Ureter (tissue), 1 donor: ENCODE measurements at regions not wholly inside any gene's neighbourhood (a gene's known extent, or its start where the extent isn't known, plus 50 kb on each side); places are given as distances from the start of the nearest gene placed in this dataset.

Experiments
- DNase-seq: peaks from one replicate; pipeline ENCODE4 v3.0.0-alpha.2; 2020; ENCODE audit warnings: low spot score
- donor health status: DM: yes; HTN: yes; CAD: no.

DNA sequence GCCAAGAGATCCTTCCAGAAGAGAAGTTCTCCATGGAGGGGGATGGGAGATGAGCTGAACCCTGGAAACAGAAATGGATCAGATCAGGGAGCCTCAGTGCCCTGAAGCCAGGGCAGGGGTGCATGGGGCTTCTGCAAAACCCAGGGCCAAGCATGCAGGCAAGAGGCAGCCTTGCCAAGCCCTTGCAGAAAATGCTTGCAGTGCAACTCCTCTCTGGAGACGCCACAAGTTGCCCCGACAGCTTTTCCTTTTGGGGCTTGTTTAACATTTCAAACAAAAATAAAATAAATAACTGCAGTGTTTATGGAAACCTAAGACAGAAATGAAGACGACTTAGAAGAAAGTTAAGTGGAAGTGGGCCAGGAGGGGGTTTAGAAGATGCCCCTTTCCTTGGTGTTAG lies 177.5 kb upstream of the TNP1 start:
- no peak for DNase-seq

DNA sequence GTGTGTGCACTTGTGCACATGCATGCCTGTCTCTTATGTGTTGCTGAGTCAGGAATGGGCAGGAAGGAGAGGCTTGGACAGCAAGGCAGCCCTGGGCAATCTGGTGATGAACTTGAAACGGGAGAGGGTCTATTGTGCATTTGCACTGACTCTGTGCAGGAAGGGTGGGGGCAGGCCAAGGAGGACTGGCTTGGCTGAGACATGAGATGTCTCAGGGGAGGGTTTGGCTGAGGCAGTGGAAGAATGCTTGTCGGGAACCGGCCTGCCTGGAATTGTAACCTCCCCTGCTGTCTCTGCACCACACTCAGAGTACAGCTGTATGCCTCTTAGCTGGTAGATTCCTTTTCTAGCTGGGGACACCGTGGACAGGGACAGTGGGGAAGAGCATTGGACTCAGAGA lies 176.1 kb upstream of the TNP1 start:
- DNase-seq, result peak; percentile 58

DNA sequence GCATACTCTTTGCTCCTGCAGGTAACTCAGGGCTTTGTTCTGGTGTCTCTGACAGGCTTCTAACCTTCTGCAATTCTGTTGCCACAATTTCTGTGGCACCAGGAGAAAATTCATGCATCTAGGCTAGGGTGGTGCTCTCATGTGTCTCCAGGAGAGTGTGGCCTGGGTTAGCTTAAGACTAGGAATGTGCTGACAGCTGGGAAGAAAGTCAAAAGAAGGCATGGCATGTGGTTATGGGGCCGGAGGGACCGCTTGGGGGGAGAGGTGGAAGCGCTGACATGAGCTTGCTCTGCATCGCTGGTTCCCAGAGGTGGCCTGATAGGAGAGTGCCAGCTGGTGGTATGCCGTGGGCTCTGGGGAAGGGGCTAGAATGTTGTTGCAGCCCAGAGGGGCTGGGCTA lies 173.3 kb upstream of the TNP1 start:
- DNase-seq, result no peak

DNA sequence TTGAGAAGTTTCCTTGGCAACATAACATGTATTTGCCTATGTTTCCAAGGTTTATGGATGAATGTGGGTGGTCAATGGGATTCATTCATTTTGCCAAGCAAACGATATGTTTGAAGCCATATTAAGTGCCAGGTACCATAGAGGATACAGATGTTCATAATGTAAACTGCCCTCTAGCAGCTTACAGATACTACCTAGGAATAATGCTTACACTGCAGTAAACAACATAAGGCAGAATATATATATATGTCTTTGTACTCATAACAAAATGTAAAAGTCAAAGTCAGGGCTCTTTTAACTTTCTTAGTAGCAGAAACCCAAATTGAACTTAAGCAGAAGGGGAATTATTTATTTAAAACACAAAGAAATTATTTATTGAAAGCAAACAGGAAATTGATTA lies 171.6 kb upstream of the TNP1 start:
- DNase-seq, result no peak

DNA sequence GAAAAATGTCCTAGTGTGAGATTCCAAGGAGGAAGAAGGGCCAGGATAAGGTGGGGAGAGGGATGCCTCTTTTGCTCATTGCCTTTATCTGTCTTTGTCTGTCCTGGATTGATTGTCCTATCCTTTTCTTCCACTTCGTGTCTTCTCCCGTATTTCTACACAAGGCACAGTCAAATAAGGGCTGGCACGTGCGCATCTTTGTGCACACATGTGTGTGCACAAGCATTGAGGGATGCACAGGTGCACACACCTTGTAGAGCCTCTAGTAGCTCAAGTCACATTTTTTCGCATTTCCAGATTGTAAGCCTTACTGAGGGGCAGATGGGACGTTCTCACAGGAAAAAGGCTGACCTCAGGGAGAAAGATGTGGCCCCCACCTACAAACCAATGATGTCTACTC lies 170.2 kb upstream of the TNP1 start:
- DNase-seq, result no peak

DNA sequence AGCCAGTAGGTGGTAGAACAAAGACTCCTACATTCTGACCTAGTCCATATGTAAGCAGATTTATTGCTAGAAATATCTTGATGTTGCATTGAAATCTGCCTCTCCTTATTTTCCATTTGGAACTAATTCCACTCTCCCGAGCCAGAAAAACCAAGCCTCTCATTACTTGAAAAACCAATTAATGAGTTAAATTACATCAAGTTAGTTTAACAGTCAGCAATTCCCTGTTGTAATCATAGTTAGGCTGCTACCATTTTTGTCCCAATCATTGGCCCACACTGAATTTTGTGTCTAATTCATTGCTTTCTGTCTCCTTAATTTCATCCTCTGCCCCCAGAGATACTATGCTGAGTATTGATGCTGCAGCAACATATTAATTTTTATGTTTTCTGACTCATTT lies 168.3 kb upstream of the TNP1 start:
- DNase-seq, result no peak

DNA sequence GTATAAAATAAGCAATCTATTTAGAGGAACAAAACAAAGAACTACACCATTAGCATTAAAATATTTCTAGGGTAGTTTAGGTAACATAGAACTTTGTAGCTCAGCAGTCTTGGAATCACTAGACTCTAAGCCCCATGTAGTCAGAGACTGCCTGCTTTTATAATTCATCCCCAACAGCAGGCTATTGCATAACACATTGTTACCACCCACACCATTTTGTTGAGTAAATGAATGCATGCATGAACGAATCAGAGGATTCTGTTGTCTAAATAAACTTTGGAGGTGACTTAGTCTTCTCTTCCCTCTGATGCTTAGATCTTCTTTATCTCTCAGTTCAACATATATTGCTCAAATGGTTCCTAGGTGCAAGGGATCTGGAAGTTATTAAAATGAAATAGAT lies 167.6 kb upstream of the TNP1 start:
- DNase-seq, result no peak

DNA sequence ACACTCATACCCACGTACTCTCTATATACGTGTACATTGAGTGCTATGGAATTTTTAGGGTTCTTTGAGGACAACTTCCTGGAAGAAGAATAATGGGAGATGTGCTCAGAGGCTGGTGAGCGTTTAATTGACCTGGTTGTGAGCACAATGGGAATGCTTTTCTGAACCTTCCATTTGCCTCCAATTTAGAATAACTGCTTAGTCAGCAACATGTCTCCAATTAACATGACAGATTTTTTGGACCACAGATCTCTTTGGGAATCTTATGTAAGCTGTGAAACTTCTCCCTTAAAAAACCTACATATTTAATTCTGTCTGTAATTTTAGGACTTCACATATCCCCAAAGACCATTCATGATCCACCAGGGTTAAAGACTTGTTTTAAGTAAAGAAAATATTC lies 166.7 kb upstream of the TNP1 start:
- no peak for DNase-seq

DNA sequence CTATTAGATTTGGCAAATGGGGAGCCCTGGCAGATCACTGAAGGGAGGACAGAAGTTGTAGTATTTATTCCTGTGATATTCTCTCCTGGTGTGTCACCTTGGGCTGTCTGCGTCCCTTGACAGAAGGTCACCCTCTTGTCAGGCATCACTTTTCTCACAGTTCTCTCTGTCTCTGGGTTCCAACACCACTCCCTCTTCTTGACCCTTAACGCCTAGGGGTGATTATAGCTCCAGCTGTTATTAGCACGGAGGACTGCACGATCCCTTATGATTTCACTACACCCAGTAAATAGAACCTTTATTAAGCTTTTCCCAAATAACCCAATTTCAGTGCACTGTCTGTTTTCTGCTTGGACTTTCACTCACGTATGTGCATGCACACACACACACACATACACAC lies 166.3 kb upstream of the TNP1 start:
- DNase-seq, result no peak

DNA sequence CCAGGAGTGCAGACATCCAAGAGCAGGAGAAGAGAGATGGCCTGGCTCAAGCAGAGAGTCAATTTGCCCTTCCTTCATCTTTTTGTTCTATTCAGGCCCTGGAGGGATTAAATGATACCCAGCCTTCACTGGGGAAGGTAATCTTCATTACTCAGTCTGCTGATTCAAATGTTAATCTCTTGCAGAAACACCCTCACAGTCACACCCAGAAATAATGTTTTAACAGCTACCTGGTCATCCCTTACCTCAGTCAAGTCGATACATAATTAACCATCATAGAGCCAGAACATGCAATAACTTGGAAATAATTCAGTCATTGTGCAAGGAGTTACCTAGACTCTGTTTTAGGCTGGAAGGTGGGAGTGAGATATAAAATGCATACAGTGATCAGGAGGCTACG lies 163.7 kb upstream of the TNP1 start:
- DNase-seq, result no peak

DNA sequence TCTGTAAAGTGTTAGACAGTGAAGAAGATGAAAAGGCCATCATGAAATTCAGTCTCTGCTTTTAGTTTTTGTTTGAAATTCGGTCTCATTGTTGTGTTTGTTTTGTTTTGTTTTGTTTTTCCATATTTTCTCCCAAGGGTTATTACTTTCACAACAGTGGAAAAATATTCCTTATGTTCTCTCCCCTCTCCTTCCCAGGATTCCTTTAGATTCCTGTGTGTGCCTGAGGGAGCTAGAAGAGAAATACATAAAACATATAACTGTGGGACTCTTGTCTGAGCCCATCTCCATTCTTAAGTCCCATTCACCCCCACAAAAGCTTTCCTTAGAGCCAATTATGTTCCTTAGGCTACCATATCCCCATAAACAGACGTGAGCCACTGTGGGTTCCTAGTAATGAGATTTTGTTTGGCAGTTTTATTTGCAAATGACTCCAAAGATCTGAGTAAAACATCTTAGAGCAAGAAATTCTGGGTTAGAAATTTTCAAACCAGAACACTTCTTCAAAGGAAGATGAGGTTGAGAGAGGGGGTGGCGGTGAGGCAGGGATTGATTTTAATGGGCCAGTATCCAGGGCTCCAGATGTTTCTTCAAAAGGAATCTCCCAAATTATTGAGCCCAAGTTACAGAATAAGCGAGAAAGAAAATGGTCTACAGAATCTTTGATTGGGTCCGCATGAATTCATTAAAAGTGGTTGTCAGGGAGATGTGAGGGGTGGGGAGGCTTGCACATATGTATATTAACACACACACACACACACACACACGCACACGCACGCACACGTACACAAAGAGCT lies 157.8 kb upstream of the TNP1 start:
- DNase-seq, result no peak

DNA sequence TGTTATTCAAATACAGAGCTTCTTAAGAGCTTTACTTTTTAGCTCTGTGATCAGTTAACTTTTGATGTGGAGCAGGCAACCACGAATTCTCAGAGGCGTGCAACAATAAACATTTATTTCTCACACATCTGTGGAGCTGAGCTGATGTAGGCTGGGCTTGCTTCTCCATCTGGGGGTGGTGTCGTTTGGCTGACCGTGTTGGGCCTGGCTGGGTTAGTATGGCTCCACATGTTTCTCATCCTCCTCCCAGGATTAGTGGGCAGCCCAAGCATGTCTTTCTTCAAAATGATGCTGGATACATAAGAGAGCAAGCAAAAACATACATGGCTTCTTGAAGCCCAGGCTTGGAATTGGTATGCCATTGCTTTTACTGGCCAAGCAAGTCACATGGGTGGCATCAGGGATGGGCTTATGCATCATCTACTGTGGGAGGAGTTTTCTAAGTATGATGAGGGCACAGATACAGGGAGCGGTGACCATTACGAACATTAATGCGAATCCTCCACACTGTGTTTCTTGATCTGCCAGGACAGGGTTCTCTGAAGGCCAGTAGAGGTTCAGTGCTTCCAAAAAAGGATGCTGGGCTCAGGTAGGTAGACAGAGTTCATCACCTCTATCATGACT lies 157.0 kb upstream of the TNP1 start:
- no peak for DNase-seq

DNA sequence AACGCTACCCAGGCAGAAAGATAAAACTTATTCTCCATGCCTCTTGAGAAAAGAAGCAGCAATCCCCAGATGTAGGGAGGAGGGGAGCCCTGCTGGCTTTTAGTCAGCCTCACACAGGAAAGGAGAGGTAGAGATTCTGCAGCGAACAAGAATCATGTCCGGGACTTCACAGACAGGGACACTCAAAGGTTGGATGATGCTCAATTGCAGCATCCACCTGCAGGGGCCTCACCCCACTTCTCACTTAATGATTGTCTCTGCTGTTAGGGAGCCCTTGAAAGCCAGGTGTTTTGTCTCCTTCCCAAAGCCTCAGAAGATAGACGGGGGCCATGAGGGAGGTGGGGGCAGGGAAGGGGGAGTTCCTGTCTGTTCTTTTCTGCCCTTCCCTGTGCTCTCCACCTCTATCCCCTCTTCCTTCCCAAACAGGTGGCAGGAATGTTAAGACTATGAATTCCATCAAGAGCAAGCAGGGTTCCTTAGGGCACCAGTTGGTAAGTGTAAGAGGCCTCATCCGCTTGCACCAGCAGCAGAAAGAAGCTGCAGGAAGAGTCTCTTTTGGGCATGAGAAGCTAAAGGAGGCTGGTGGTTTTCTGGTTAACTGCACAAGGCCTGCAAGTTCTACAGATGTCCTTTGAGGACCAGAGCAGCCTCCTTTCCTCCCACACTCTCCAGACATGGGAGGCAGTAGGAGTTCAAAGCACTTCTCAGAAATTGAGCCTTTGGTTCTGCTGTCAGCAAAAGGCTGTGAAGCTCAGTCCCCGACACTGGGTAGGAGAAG lies 154.7 kb upstream of the TNP1 start:
- no peak for DNase-seq

DNA sequence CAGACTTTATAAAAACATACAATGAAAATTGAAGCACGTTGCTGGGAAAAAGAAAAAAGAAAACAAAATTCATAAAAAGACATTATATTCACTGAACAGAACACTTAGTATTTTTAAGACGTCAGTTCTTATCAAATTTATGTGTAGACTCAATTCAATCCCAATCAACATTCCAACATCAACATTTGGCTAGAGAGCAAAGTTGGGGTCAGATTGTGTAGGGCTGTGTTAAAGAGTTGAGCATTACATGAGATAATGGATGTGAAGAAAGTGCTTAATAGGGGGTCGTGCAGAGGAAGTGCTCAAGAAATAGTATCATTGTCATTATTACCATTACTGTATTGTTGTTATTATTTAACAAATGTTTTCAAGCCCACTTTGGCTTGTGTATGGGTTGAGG lies 154.1 kb upstream of the TNP1 start:
- DNase-seq, result no peak

DNA sequence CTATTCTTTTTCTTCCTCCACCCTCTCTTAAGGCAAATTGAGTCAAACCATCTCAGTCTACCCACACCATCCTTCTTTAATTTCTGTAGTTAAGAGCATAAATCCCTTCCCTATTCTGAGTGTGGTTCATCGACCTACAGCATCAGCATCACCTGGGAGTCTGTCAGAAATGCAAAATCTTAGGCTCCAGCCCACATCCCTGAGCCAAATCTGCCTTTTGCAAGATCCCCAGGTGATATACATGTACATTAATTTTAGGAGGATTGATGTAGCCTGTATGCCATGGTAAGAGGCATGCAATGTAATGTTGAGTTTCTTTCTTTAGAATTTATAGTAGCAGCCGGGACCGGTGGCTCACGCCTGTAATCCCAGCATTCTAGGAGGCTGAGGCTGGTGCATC lies 151.7 kb upstream of the TNP1 start:
- no peak for DNase-seq

DNA sequence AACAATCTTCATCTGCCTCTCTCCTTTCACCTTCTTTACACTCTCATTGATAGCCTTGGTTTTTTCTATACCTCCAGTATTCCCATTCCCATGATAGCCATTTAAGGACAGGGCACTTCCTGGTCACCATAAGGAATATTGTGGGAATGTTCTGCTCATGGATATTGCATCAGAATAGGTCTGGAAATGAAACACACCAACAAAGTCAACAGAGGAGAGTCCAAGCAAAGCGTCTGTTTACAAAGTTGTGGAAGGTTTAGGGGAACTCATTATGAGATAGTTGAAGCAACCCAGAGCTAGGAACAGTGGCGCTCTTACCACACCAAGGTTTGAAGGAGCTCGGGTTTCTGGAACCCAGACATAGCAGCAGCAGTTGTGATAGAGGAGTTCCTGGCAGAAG lies 150.3 kb upstream of the TNP1 start:
- no peak for DNase-seq

DNA sequence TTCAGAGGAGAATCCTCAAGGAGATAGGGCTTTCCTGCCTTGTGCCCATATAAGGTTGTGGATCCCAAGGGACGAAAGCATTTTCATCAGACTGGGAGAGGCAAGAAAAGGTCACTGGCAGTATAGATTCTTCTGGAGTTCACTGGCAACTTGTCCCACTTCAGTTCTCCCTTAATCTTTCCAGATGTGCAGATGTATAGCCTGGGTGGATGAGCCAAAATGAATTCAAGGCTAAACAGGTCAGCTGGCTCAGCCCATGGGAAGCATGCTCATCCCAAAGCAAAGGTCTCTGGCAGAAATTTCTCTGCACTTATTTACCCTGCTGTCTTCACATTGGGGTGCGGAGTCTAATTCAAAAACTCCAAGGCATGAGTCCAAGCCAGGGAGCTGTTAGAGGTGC lies 148.9 kb upstream of the TNP1 start:
- no peak for DNase-seq

DNA sequence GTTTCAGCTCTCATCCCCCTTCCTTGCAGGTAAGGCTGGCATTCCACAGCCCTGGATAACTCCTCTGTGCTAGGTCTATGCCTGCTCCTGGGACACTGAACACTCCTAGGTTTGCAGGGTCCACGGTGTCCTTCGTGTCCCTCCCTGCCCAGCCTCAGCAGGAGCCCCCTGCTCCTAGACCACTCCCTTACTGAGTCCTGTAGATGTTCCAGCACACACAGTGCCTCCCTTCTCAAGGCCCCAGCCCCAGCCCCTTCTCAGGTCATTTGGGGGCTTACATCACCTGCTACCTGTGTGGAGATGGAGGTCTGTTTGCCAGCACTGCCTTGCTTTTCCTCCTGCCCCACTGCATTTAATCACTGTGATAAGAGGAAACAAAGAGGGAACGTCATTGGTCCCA lies 146.4 kb upstream of the TNP1 start:
- DNase-seq, result no peak

DNA sequence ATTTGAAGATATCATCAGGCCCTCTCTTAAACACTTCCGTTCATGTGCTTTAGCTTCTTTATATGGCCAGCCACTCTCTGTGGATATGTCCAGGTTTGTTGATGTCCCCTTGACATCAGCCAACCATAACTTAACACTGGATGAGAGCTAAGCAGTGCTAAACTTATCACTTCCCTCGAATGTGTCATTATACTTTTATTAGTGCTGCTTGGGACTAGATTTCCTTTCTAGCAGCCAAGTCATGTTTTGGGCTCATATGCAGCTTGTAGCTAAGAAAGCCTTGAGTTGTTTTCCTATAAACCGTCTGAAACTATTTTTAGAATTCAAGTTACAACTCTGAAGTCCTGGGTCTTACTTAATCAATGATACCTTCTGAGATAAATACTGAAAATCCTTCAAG lies 144.8 kb upstream of the TNP1 start:
- DNase-seq, result no peak

DNA sequence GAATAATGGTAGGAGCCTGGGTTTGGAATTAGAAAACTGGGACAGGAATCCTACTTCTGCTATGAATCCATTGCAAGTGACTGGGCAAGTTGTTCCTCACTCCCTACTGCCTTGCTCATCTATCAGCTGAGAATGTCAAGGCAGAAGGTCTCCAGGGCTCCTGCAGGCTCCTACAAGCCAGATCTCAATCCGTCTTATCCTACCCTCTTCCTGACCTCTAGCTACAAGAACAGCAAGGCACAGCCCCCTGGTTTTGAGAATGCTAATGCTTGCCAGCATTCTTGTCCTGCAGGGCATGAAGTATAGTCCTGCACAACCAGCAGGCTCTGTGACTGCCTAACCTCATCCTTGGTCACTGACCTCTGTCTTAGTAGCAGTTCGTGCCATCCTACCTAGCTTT lies 141.9 kb upstream of the TNP1 start:
- no peak for DNase-seq

DNA sequence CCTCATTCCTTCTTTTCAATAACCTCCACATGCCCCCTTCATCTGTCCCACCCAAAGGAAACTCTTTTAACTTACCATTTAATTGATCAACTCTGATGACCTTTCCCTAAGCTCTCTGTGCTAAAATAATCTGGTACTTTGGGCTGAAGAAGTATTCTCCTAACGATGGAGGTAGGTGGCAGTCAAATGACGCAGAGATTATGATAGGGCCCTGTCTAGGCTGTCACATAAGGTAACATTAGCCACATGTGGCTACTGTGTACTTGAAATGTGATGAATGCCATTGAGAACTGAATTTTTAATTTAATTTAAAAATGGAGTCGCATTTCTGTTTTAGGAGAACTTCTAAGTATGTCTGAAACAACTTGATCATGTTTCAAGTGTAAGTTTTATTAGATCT lies 140.5 kb upstream of the TNP1 start:
- no peak for DNase-seq

DNA sequence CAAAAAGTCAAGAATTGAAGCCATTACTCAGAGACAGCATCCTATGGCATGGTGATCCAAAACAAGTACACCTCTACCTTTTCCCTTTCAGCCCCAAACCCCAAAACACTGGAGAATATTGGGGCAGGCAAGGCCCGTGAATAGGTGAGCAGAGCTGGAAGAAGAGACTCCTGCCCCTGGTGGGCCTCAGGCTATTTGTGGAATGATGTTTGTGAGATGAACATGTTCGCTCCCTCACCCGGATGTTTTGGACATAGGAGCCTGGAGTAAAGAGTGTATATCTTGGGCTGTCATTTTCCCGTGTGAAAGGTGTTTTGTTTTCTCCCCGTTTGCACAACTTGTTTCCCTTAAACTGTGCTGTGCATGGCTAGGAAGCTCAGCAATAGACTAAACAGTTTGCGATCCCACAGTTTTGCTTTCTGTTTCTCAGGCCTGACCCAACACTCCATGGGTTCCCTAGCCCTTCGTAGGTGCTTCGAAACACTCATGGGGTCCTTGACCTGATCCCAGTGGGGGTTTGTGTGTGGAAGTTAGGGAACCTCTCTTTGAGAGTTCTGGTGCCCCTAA lies 136.5 kb upstream of the TNP1 start:
- no peak for DNase-seq

DNA sequence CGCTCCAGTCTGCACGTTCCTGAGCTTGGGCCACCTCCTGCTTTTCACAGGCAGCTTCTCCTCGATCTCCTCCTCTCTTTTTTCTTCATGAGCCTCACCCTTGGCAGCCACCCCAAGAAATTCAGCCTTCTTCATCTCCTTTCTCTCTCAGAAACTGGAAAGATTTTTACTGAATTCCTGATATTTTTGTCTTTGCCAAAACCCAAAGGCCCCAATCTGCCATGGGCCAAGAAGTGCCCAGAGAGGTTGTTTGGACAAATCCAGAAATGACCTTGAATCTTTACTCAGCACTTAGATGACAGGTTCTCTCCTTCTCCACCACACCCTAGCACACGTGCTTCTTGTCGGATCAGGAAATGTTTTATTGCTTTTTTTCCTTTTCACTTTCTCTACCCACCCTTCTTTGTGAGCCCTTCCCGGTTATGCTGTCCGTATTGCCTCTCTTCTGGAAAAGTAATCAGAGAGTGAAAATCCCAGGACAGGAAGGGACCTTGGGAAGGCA lies 134.5 kb upstream of the TNP1 start:
- no peak for DNase-seq
